Urinary bladder (tissue), 3 donors: ENCODE measurements at regions not wholly inside any gene's neighbourhood (a gene's known extent, or its start where the extent isn't known, plus 50 kb on each side); places are given as distances from the start of the nearest gene placed in this dataset.

Source experiments
- DNase-seq: peaks from one replicate; pipeline ENCODE4 v3.0.0-alpha.2; 2015; ENCODE audit errors: extremely low spot score
- H3K27ac ChIP-seq: one replicate; pipeline ENCODE4 v1.5.1; 2013; ENCODE audit warnings: low read depth, mild to moderate bottlenecking, moderate library complexity
- H3K36me3 ChIP-seq: one replicate; pipeline ENCODE4 v1.6.1; 2013; ENCODE audit warnings: mild to moderate bottlenecking, moderate library complexity; ENCODE audit not compliant: insufficient read depth
- H3K4me1 ChIP-seq: one replicate; pipeline ENCODE4 v1.6.1; 2013; ENCODE audit warnings: mild to moderate bottlenecking, moderate library complexity; ENCODE audit not compliant: insufficient read depth
- H3K4me3 ChIP-seq: one replicate; pipeline ENCODE4 v1.5.1; 2013; ENCODE audit warnings: low read depth, low read length
- WGBS: extraction: QIAGEN DNeasy Blood & Tissue Kit; methylation state at CpG from one replicate; pipeline ENCODE4 v1.1.7; 2013; 5-methylcytosine and 5-hydroxymethylcytosine counted together
- donor health status: healthy with polysubstance abuse.
- donor health status: healthy.

DNA sequence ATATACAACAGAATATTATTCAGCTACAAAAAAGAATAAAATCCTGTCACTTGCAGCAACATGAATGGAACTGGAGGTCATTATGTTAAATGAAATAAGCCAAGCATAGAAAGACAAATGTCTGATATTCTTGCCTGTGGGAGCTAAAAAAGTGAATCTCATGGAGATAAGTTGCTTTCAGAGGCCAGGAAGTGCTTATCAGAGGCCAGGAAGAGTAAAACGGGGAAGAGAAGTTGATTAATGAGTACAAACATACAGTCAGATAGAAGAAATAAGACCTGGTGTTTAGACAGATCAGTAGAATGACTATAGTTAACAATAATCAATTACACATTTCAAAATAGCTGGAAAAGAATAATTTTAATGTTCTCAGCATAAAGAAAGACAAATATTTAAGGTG is 54.4 kb upstream of the CPHXL start:
- 8% methylated on average over 1 of the region's 1 CpG for WGBS
- Histone ChIP-seq H3K36me3 (no peaks in the 10 kb centered on the region), H3K4me1 (no peaks in the 10 kb centered on the region), H3K4me3 (no peak overlapping the region), H3K27ac (no peak overlapping the region)
- no peak for DNase-seq

DNA sequence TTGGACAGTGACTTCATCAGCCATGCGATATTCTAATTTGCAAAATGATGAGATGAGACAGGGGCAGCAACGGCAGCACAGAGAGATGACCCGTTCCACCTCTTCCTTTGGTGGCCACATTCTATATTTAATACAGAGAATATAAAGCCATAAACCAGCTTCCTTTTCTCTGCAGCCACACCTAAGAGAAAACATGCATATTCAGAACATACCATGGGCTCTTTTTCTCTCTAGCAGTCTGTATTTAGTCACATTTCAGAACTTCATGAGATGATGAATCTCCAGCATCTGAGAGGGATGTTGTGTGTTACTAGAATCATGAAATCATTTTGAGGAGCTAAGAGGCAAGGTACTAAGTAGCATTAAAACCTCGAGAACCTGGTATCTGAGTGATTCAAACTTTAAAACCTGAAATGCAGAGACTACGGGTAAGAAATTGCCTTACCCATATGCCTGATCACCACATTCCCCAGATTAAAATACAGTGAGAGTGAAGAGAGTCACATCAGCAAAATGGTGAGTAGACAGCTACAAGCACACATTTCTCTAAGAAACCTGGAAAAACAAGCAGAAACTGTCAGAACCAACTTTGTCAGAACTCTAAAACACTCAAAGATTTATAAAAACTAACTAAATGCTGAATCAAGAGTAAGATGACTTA is 55.5 kb upstream of the CPHXL start:
- no peak overlapping the region for H3K4me3 ChIP-seq
- DNase-seq: no peak
- WGBS: 75% methylated on average over 5 of the region's 5 CpGs

DNA sequence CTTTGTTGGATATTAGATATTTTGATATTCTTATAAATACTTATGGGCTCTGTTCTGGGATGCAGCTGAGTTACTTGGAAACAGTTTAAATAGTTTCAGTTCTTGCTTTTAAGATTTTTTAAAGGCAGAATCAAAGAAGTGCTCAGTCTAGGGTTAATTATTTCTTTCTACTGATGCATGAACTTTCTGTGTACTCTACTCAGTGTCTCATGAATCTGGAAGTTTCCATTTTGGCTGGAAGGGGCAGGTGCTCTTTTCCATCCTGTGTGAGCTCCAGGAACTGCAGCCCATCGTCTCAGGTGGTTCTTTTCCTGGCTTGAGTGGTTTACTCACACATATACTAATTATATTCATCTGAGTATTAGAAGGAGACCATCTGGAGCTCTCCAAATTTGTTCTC is 61.1 kb upstream of the CPHXL start:
- Histone ChIP-seq H3K27ac (no peak overlapping the region), H3K36me3 (no peaks in the 10 kb centered on the region), H3K4me3 (no peak overlapping the region), H3K4me1 (no peaks in the 10 kb centered on the region)
- no peak for DNase-seq
- WGBS: 54% methylated on average over 1 of the region's 1 CpG

More for the DNA sequence above, 55.5 kb upstream of the CPHXL start:
- no peaks in the 10 kb centered on the region for H3K36me3 ChIP-seq
- no peak overlapping the region for H3K27ac ChIP-seq
- no peaks in the 10 kb centered on the region for H3K4me1 ChIP-seq

DNA sequence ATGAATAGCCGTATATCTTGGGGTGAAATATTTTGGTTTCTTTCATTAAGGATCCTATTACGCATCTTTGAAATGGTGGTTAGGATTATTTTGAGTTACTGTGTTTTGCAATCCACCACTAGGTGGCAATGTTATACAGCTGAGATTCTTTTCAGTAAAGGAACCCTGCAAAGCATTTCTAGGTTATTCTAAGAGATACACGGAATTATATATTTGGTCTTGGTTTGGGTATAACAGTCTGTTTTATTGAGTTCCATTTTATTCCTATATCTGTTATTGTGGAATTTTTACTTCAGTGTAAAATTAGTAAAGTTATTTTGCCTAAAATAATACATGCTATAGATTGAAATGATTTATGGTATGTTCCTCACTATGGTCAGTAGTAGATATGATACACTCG is 62.9 kb upstream of the CPHXL start:
- Histone ChIP-seq H3K27ac (no peak overlapping the region), H3K4me3 (no peak overlapping the region), H3K36me3 (no peaks in the 10 kb centered on the region), H3K4me1 (no peaks in the 10 kb centered on the region)
- WGBS: 11% methylated on average over 4 of the region's 4 CpGs
- peak; percentile 1 for DNase-seq

- no peak overlapping the region for H3K27ac ChIP-seq
- no peak overlapping the region for H3K4me3 ChIP-seq
- H3K4me1 ChIP-seq: no peaks in the 10 kb centered on the region
- WGBS: 80% methylated on average over 7 of the region's 7 CpGs
- DNase-seq: no peak
- H3K36me3 ChIP-seq: no peaks in the 10 kb centered on the region
Measured at GRCh38 chr16:75792771-75793492, 66.6 kb upstream of the CPHXL start.

DNA sequence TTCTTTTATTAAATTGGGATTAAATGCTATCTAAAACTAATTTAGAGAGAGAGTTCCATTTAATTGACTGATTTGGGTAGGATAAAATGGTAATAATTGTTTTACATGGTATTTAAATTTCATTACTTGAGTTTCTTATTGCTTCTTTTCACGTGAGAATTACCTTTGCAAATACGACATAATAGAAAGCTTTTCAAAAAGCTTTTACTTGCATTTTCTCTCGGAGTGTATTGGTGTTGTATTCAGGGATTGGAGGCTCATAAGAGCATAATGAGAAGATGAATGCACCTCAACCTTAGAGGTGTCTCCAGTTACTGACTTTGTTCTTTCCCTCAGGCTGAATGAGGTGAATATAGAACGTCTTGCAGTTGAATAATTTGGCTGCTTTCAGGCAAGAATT is 67.4 kb upstream of the CPHXL start:
- 51% methylated on average over 4 of the region's 4 CpGs for WGBS
- DNase-seq: no peak
- Histone ChIP-seq H3K27ac (no peak overlapping the region), H3K4me1 (no peaks in the 10 kb centered on the region), H3K36me3 (no peaks in the 10 kb centered on the region), H3K4me3 (no peak overlapping the region)

- 71% methylated on average over 4 of the region's 4 CpGs for WGBS
- H3K27ac ChIP-seq: no peak overlapping the region
- no peak overlapping the region for H3K4me3 ChIP-seq
- H3K4me1 ChIP-seq: no peaks in the 10 kb centered on the region
- DNase-seq: no peak
- no peaks in the 10 kb centered on the region for H3K36me3 ChIP-seq
Measured at GRCh38 chr16:75794426-75794825, 68.1 kb upstream of the CPHXL start.

- no peaks in the 10 kb centered on the region for H3K4me1 ChIP-seq
- H3K27ac ChIP-seq: no peak overlapping the region
- no peak overlapping the region for H3K4me3 ChIP-seq
- DNase-seq: no peak
- H3K36me3 ChIP-seq: no peaks in the 10 kb centered on the region
- 78% methylated on average over 4 of the region's 4 CpGs for WGBS
Measured at GRCh38 chr16:75798714-75799113, 72.4 kb upstream of the CPHXL start.

GRCh38 chr16:75801307-75801706 is 75.0 kb upstream of the CPHXL start:
- 44% methylated on average over 3 of the region's 3 CpGs for WGBS
- DNase-seq: no peak
- H3K27ac ChIP-seq: no peak overlapping the region
- H3K36me3 ChIP-seq: no peaks in the 10 kb centered on the region
- H3K4me3 ChIP-seq: no peak overlapping the region
- no peaks in the 10 kb centered on the region for H3K4me1 ChIP-seq

DNA sequence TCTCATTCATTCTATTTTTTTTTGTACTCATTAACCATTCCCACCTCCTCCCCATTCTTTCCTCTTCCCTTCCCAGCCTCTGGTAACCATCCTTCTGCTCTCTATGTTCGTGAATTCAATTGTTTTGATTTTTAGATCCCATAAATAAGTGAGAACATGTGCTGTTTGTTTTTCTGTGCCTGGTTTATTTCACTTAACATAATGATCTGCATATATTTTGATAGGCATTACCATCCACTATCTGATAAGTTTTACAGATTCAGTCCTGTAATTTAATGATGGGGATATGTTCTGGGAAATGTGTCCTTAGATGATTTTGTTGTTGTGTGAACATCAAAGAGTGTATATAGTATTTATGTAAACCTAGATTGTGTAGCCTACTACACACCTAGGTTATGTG is 77.5 kb upstream of the CPHXL start:
- no peaks in the 10 kb centered on the region for H3K4me1 ChIP-seq
- WGBS: 56% methylated on average over 1 of the region's 1 CpG
- H3K36me3 ChIP-seq: no peaks in the 10 kb centered on the region
- no peak overlapping the region for H3K27ac ChIP-seq
- no peak for DNase-seq
- H3K4me3 ChIP-seq: no peak overlapping the region

DNA sequence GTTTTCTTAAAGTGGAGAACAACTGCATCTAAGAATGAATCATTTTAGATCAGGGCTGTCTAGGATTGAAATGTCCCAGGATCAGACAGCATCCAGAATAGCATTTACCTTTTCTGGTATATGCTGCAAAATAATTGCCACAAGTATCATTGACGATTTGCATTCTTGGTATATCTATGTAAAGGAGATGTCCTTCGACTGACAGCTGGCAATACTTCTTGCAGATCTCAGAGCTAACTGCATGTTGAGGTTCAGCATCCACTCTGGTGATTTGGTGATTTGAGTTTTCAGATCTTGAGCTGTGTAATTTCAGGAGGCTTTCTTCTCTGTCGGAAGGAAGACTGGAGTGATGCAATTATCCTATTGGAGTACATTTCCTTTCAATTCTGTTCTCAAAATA is 78.1 kb upstream of the CPHXL start:
- Histone ChIP-seq H3K4me1 (no peaks in the 10 kb centered on the region), H3K36me3 (no peaks in the 10 kb centered on the region), H3K4me3 (no peak overlapping the region), H3K27ac (no peak overlapping the region)
- DNase-seq: no peak
- 65% methylated on average over 3 of the region's 3 CpGs for WGBS

- H3K4me3 ChIP-seq: no peak overlapping the region
- 86% methylated on average over 6 of the region's 6 CpGs for WGBS
Measured at GRCh38 chr16:75805946-75806345, 79.7 kb upstream of the CPHXL start.

DNA sequence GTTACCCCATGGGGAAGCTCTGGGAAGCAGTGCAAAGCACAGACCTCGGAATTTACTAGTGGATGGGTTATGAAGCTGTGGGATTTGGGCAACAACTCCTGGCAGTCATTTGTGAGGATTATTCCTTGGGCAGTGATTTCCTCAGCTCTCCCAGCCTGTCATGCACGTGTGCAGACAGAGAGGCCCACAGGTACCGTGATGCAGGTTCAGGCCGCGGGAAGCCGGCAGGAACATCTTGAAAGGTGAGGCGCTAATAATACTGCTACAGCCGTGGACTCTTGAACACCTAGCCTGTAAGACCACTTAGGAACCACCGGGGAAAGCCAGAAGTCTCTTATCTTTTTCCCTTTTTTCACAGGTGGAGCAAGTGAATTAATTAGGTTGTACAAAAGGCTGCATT is 80.2 kb upstream of the CPHXL start:
- Histone ChIP-seq H3K36me3 (no peaks in the 10 kb centered on the region), H3K4me3 (no peak overlapping the region), H3K27ac (no peak overlapping the region), H3K4me1 (no peaks in the 10 kb centered on the region)
- DNase-seq: no peak
- 85% methylated on average over 9 of the region's 9 CpGs for WGBS

More at GRCh38 chr16:75805946-75806345, 79.7 kb upstream of the CPHXL start:
- Histone ChIP-seq H3K36me3 (no peaks in the 10 kb centered on the region), H3K4me1 (no peaks in the 10 kb centered on the region), H3K27ac (no peak overlapping the region)
- DNase-seq: no peak

DNA sequence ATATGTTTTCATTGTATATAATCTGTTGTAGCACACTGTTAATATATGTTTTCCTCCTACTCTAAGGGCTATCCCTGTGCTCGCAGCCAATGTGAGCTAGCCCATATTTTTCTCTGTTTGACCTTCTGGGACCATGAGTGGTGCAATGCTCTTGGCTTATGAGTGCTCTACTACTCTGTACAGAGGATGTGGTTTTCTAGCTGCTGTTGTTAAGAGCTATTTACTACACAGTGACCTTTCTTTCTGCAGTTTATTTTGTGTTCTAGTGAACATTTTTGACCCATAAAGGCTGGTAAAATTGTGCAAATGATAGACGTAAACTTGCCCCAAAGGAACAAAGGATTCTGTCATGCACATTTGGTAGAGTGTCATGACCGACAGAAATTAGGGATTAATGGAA is 84.1 kb upstream of the CPHXL start:
- 56% methylated on average over 3 of the region's 3 CpGs for WGBS
- H3K36me3 ChIP-seq: no peaks in the 10 kb centered on the region
- H3K4me3 ChIP-seq: no peak overlapping the region
- DNase-seq: no peak
- no peaks in the 10 kb centered on the region for H3K4me1 ChIP-seq
- no peak overlapping the region for H3K27ac ChIP-seq
